Brain microvascular endothelial cell (primary cell): ENCODE measurements at regions not wholly inside any gene's neighbourhood (a gene's known extent, or its start where the extent isn't known, plus 50 kb on each side); places are given as distances from the start of the nearest gene placed in this dataset.

Experiments
- DNase-seq: peaks from one replicate; pipeline ENCODE4 v3.0.0-alpha.2; 2020
- H3K27ac ChIP-seq: fragments of 250-450 bp; sonication (Bioruptor Pico); 2 replicates; pipeline ENCODE4 v1.5.1; 2020; ENCODE audit warnings: mild to moderate bottlenecking, moderate library complexity
- H3K27me3 ChIP-seq: fragments of 250-450 bp; sonication (Bioruptor Pico); replicated peaks from 2 replicates; pipeline ENCODE4 v1.5.1; 2020; ENCODE audit warnings: mild to moderate bottlenecking
- H3K36me3 ChIP-seq: fragments of 250-450 bp; sonication (Bioruptor Pico); replicated peaks from 2 replicates; pipeline ENCODE4 v1.5.1; 2020; ENCODE audit warnings: mild to moderate bottlenecking
- H3K4me3 ChIP-seq: 2 replicates; pipeline ENCODE4 v1.5.1; 2011; ENCODE audit warnings: low read depth, mild to moderate bottlenecking, control low read depth, low read length, moderate library complexity
- in situ Hi-C: cut with HindIII; loops from 2 replicates; pipeline ENCODE4 v1.10.0; 2017; ENCODE audit warnings: low sequenced_read_pairs, low pct_ligation_motif_present
- TF ChIP-seq, protein P1 (sequence below): IDR thresholded peaks from 2 replicates; pipeline ENCODE4 v1.5.1; 2011; ENCODE audit warnings: low read depth, mild to moderate bottlenecking, moderate library complexity, low read length, control low read depth, inconsistent platforms; ENCODE audit errors: missing control alignments

DNA sequence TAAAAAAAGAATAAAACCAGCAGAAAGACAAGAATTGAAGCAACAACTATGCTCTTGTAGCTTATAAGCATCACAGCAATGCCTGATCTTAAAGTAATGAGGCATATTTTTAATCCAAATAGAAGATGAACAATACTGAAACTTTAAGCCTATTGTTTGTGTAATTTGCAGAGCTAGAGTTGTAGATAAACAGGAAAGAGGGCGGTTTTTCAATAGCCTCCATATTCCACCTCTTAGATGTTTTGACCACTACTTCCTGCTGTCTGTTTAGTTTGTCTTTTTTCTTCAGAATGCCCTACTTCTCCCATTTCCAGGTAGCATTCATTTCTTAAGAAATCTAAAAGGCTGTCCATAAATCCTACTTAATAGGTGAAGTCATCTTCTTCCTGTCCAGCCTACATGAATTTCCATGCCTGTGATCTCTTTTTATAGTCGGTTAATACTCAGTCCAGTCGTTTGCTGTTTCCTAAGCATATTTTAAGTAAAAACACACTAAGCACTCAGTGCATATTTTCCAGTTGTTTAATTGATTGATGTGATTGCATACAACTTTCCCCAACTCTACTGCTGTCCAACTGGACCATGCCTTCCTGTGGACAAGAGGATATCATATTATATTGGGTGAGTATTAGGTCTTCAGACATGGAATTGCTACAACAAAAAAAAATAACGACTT, 308.1 kb downstream of the TFEC start:
- Histone ChIP-seq H3K4me3 (no peak overlapping the region), H3K36me3 (no peaks in the 10 kb centered on the region), H3K27me3 (no peaks in the 10 kb centered on the region), H3K27ac (no peak overlapping the region)
- in situ Hi-C loops, result no loop called here
- DNase-seq, result no peak
- TF ChIP-seq, protein P1, sequence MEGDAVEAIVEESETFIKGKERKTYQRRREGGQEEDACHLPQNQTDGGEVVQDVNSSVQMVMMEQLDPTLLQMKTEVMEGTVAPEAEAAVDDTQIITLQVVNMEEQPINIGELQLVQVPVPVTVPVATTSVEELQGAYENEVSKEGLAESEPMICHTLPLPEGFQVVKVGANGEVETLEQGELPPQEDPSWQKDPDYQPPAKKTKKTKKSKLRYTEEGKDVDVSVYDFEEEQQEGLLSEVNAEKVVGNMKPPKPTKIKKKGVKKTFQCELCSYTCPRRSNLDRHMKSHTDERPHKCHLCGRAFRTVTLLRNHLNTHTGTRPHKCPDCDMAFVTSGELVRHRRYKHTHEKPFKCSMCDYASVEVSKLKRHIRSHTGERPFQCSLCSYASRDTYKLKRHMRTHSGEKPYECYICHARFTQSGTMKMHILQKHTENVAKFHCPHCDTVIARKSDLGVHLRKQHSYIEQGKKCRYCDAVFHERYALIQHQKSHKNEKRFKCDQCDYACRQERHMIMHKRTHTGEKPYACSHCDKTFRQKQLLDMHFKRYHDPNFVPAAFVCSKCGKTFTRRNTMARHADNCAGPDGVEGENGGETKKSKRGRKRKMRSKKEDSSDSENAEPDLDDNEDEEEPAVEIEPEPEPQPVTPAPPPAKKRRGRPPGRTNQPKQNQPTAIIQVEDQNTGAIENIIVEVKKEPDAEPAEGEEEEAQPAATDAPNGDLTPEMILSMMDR, result no peak

DNA sequence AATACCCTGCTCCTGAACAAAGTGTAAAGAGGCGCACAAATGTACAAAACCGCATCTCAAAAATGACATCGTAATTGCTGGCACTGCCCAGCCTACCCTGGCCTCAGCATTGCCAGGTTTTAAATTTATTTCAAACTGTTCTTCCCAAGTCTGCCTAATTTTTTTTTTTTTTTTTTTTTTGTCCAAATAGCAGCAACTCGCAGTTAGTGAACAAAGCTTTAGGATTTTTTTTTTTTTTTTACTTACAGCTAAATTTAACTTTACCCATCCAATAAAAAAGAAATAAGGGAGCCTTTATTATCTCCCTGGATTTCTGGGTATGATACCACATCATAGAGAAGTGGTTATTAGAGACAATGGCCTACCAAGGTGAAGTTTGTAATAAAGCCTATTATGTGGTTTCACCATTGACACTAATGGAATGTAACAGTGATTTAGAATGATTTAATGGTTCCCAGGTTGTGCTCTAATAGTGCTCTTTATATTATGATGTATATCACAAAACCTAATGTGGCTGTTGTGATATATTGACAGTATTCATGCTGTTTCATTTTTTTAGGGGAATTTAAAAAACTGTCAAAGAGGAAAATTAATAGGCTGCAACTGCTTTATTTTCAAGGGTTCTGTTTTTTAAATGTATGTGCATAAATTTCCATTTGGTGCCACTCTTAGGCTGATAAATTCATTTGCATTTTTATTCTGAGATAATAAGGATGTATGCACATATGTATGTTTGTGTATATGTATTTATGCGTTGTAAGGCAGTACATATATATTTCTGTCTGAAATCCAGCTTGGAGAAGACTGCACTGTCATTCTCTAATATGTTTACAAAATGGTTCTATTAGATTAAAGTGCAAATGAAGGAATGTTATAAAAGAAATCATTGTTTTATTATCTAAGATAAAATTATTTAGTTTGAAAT, 309.0 kb downstream of the TFEC start:
- DNase-seq, result no peak
- Histone ChIP-seq H3K27me3 (no peaks in the 10 kb centered on the region), H3K36me3 (no peaks in the 10 kb centered on the region), H3K27ac (no peak overlapping the region), H3K4me3 (no peak overlapping the region)
- TF ChIP-seq, protein P1, result no peak
- in situ Hi-C loops, result no loop called here

DNA sequence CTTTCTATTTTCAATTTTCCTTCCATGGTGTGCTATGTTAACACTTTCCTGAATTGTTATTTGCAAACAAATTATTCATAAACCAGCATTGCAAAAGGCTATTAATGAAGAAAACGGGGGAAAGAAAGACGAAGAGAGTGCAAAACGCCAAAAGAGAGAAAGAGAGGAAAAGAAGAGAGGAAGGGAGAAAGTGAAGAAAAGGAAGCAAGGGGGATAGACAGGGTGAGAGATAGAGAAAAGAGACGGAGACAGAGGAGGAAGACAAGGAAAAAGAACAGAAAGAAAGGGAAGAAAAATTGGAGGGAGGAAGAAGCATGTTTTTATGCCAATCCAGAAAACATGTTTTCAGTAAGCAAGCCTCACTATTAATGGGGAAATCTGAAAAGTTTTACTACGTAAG, 310.6 kb downstream of the TFEC start:
- DNase-seq, result no peak
- no peak overlapping the region for H3K27ac ChIP-seq
- in situ Hi-C loops, result no loop called here
- no peaks in the 10 kb centered on the region for H3K36me3 ChIP-seq
- TF ChIP-seq, protein P1, result no peak
- H3K27me3 ChIP-seq, result no peaks in the 10 kb centered on the region
- H3K4me3 ChIP-seq, result no peak overlapping the region

DNA sequence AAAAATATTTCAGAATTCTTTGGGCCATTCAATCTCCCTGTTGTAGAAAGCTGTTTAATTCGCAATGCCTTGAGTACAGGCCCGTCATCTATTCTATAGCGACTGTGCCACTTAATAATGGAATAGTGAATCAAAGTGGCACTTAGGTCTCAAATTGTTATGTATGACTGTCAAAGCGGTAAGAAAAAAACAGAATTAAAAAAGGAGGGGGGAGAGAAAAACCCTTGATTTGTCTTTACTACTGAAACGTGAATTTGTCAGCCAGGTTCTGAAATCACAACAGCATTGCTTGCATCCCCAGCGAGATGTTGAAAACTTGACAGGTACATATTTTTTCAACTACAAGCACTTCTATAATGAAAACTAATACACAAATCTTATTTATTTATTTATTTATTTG, 320.9 kb downstream of the TFEC start:
- DNase-seq, result no peak
- TF ChIP-seq, protein P1, result no peak
- no peak overlapping the region for H3K27ac ChIP-seq
- in situ Hi-C loops, result no loop called here
- no peaks in the 10 kb centered on the region for H3K36me3 ChIP-seq
- no peak overlapping the region for H3K4me3 ChIP-seq
- no peaks in the 10 kb centered on the region for H3K27me3 ChIP-seq

DNA sequence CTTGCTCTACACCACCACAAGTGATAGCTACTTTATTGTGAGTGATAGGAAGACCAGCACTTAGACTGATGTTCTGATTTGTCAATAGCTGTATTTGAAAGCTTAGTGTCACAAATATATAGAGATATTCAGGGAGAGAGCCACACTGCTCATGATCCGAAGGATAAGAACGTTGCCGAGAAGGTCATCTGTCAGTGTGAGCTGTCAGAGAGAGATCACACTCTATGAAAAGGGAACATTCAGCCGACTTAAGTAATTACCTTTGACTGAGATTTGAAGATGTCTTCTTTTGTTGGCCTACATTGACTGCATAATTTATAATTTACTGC, 322.6 kb downstream of the TFEC start:
- in situ Hi-C loops, result no loop called here
- no peak for DNase-seq
- no peak overlapping the region for H3K27ac ChIP-seq
- H3K36me3 ChIP-seq, result no peaks in the 10 kb centered on the region
- no peak overlapping the region for H3K4me3 ChIP-seq
- no peaks in the 10 kb centered on the region for H3K27me3 ChIP-seq
- TF ChIP-seq, protein P1, result no peak
